ENCODE measurements at regions not wholly inside any gene's neighbourhood (a gene's known extent, or its start where the extent isn't known, plus 50 kb on each side); places are given as distances from the start of the nearest gene placed in this dataset.

- TF ChIP-seq POLR2A (IDR thresholded peaks at IDR 0.05) (no peak), CTCF (IDR thresholded peaks at IDR 0.05) (no peak)
- no peak for DNase-seq (ENCODE audit: low spot score in 2 of 2)
- H3K4me3 ChIP-seq (ENCODE audit: low read depth, poor library complexity, severe bottlenecking) = no peak overlapping the region
- WGBS, 2 donors = 71 to 72% methylated on average over 3 of the region's 3 CpGs
- intact Hi-C loops (cut with DNase I; ENCODE audit: low total_unique reads) = no loop called here
Observed at GRCh38 chr14:71532790-71533189, 399.4 kb upstream of the RGS6 start.

GRCh38 chr14:71533390-71533789, 398.8 kb upstream of the RGS6 start:
- DNase-seq (ENCODE audit: low spot score in 2 of 2) = no peak
- 86 to 88% methylated on average over 3 of the region's 3 CpGs for WGBS, 2 donors

GRCh38 chr14:71533800-71534199, 398.4 kb upstream of the RGS6 start:
- intact Hi-C loops (cut with DNase I; ENCODE audit: low total_unique reads) = no loop called here
- DNase-seq (ENCODE audit: low spot score in 2 of 2) = no peak
- WGBS, 2 donors = 92 to 100% methylated on average over 1 of the region's 1 CpG
- H3K4me3 ChIP-seq (ENCODE audit: low read depth, poor library complexity, severe bottlenecking) = no peak overlapping the region
- TF ChIP-seq POLR2A (IDR thresholded peaks at IDR 0.05) (no peak), CTCF (IDR thresholded peaks at IDR 0.05) (no peak)

More at GRCh38 chr14:71533390-71533789, 398.8 kb upstream of the RGS6 start:
- TF ChIP-seq CTCF (IDR thresholded peaks at IDR 0.05) = no peak
- TF ChIP-seq POLR2A (IDR thresholded peaks at IDR 0.05) = no peak
- intact Hi-C loops (cut with DNase I; ENCODE audit: low total_unique reads) = no loop called here
- H3K4me3 ChIP-seq (ENCODE audit: low read depth, poor library complexity, severe bottlenecking) = no peak overlapping the region

- intact Hi-C loops (cut with DNase I; ENCODE audit: low total_unique reads) = no loop called here
- DNase-seq (ENCODE audit: low spot score in 2 of 2) = no peak
- no peak overlapping the region for H3K4me3 ChIP-seq (ENCODE audit: low read depth, poor library complexity, severe bottlenecking)
- TF ChIP-seq CTCF (IDR thresholded peaks at IDR 0.05) (no peak), POLR2A (IDR thresholded peaks at IDR 0.05) (no peak)
- WGBS, 2 donors = 96 to 97% methylated on average over 1 of the region's 1 CpG
Observed at GRCh38 chr14:71534506-71534905, 397.7 kb upstream of the RGS6 start.

- no peak for DNase-seq (ENCODE audit: low spot score in 2 of 2)
- 90% methylated on average over 2 of the region's 2 CpGs for WGBS, 2 donors
- intact Hi-C loops (cut with DNase I; ENCODE audit: low total_unique reads) = no loop called here
- no peak overlapping the region for H3K4me3 ChIP-seq (ENCODE audit: low read depth, poor library complexity, severe bottlenecking)
- no peak for TF ChIP-seq POLR2A (IDR thresholded peaks at IDR 0.05)
- TF ChIP-seq CTCF (IDR thresholded peaks at IDR 0.05) = no peak
Observed at GRCh38 chr14:71536015-71536740, 396.1 kb upstream of the RGS6 start.

All from lower leg skin (tissue), 4 donors.